ENCODE measurements at regions not wholly inside any gene's neighbourhood (a gene's known extent, or its start where the extent isn't known, plus 50 kb on each side); places are given as distances from the start of the nearest gene placed in this dataset.
A peak's percentile ranks its signal among the peaks of the same experiment; 100 is the strongest.

DNA sequence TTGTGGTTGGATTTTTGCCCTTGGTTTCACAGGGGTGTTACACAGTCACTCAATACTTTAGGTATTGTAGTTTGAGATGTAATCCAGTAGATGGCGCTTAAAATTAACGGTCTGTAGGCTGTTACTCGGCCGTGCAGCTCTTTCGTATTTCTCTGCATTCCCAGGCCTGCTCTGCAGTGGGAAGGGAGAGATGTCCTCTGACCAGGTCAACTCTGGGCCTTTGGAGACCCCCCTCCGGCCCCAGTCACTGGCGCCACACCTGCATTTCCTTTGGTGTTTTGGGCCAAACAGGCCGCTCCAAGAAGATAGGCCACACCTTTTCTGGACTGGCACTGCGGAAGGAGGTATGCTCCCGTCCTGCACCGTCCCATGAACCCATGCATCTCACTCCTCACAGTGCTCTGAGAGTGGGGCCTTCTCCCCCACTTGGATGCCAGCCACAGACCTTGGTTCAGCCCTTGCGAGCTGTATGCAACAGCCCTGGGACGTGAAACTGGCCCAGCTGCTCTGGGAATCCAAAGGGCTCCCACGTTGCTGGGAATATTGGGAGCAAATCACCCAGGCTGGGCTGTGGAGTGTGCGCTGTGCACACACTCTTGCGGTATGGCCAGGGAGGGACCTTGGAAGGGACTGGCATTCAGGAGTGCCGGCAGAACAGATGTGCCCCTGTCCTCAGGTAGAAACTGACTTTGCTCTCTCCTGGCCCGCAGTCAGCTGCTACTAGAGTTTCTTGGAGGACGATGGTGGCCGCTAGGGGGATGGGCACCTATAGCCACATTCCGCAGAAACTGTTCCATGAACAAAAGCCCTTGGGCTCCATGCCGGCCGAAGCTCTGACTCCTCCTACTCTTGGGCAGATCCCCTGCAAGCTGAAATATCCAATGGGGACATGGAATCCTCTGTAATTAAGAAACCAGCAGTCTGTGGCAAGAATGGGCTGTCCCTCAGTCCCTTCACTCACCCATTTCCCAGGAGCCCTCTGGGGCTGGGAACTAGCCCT is 410.5 kb upstream of the CADM2 start:
- H3K79me2 ChIP-seq (ENCODE audit: control insufficient read depth in 1 of 2, insufficient read depth in 2 of 2, low read length in 2 of 2): no peaks in the 10 kb centered on the region
- 62% methylated on average over 23 of the region's 23 CpGs; no CpG with 5 or more reads in 1 of the 2 experiments for WGBS, 2 experiments (ENCODE audit: extremely low coverage in 1 of 2, insufficient coverage in 1 of 2, insufficient read length in 1 of 2, insufficient replicate concordance in 2 of 2, low coverage in 1 of 2, low lambda C conversion rate in 2 of 2, missing lambda C conversion rate in 1 of 2)

More for the DNA sequence above, 410.5 kb upstream of the CADM2 start:
- no peak overlapping the region for H2BK15ac ChIP-seq (ENCODE audit: low read length)
- H3K9me3 ChIP-seq (ENCODE audit: insufficient read depth in 2 of 2, low read depth in 1 of 2, low read length in 1 of 2): no peaks in the 10 kb centered on the region
- H2AK5ac ChIP-seq (ENCODE audit: low read depth, low read length): no peak overlapping the region
- H3K23me2 ChIP-seq (ENCODE audit: low read depth, low read length): no peaks in the 10 kb centered on the region
- H4K91ac ChIP-seq (replicated peaks; ENCODE audit: insufficient read length, low read length): no peak overlapping the region
- H3K9ac ChIP-seq (replicated peaks in 1 of 4; ENCODE audit: extremely low read depth in 1 of 4, low read depth in 3 of 4, low read length in 3 of 4): no peak overlapping the region
- peak overlapping the region; percentile 89 for H2AFZ ChIP-seq (ENCODE audit: low read length)
- TF ChIP-seq RAD21 (IDR thresholded peaks at IDR 0.05 in 1 of 2, conservative IDR thresholded peaks at IDR 0.05 in 1 of 2; ENCODE audit: low read depth in 2 of 2, low read length in 2 of 2) (peak; percentile 81 to 84), POLR2A (IDR thresholded peaks at IDR 0.05; ENCODE audit: control extremely low read depth in 1 of 2, low read depth in 2 of 2, low read length in 2 of 2) (no peak), GABPA (IDR thresholded peaks at IDR 0.05; ENCODE audit: borderline replicate concordance, insufficient read depth, low read length) (no peak), RBBP5 (IDR thresholded peaks at IDR 0.05; ENCODE audit: borderline replicate concordance, low read depth, low read length) (peak; percentile 19; the same call in 1 of the 2 replicates), TEAD4 (IDR thresholded peaks at IDR 0.05; ENCODE audit: low read depth, low read length) (peak; percentile 68), ASH2L (IDR thresholded peaks at IDR 0.05; ENCODE audit: low read length) (peak; percentile 39), SUZ12 (IDR thresholded peaks at IDR 0.05; ENCODE audit: low read length) (no peak)
- TF ChIP-seq, protein P1, sequence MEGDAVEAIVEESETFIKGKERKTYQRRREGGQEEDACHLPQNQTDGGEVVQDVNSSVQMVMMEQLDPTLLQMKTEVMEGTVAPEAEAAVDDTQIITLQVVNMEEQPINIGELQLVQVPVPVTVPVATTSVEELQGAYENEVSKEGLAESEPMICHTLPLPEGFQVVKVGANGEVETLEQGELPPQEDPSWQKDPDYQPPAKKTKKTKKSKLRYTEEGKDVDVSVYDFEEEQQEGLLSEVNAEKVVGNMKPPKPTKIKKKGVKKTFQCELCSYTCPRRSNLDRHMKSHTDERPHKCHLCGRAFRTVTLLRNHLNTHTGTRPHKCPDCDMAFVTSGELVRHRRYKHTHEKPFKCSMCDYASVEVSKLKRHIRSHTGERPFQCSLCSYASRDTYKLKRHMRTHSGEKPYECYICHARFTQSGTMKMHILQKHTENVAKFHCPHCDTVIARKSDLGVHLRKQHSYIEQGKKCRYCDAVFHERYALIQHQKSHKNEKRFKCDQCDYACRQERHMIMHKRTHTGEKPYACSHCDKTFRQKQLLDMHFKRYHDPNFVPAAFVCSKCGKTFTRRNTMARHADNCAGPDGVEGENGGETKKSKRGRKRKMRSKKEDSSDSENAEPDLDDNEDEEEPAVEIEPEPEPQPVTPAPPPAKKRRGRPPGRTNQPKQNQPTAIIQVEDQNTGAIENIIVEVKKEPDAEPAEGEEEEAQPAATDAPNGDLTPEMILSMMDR (IDR thresholded peaks at IDR 0.05; ENCODE audit: control extremely low read depth in 1 of 3, insufficient read depth in 1 of 3, low read depth in 1 of 3, low read length in 3 of 3): peak in 2 of 3 experiments; percentile 56 to 65; a peak in 3 of 4 replicates
- no peak overlapping the region; a peak in 1 of 4 replicates for H3K4me2 ChIP-seq (ENCODE audit: insufficient read depth in 1 of 2, low read depth in 2 of 2, low read length in 2 of 2)
- peak; percentile 84 for FAIRE-seq
- H2BK20ac ChIP-seq (ENCODE audit: low read length): peak overlapping the region; percentile 61; the same call in 1 of the 2 replicates
- H2BK5ac ChIP-seq (ENCODE audit: low read depth, low read length): peak overlapping the region; percentile 81
- no peak overlapping the region for H3K4me3 ChIP-seq (ENCODE audit: extremely low read depth in 1 of 4, insufficient read depth in 2 of 4, low read depth in 3 of 4, low read length in 4 of 4)
- no peaks in the 10 kb centered on the region for H3K27me3 ChIP-seq (replicated peaks in 1 of 4; ENCODE audit: control insufficient read depth in 3 of 4, extremely low read depth in 1 of 4, insufficient read depth in 3 of 4, low read length in 3 of 4)
- H3K56ac ChIP-seq (replicated peaks; ENCODE audit: insufficient read length, low read depth, low read length): no peak overlapping the region
- peak overlapping the region; percentile 94 for H2BK12ac ChIP-seq (ENCODE audit: low read depth, low read length)
- H4K5ac ChIP-seq (ENCODE audit: insufficient read length, low read depth, low read length): no peak overlapping the region
- H3K14ac ChIP-seq (ENCODE audit: insufficient read length): no peak overlapping the region
- H4K20me1 ChIP-seq (replicated peaks in 1 of 2; ENCODE audit: control insufficient read depth in 1 of 2, insufficient read depth in 2 of 2, low read length in 2 of 2): no peaks in the 10 kb centered on the region
- H3K4me1 ChIP-seq (replicated peaks in 1 of 4; ENCODE audit: control insufficient read depth in 3 of 4, insufficient read depth in 4 of 4, low read length in 3 of 4): peaks cover 0 to 5% (median 0%) of the 10 kb centered on the region in 4 experiments; a peak in 3 of 7 replicates
- H3K36me3 ChIP-seq (ENCODE audit: control insufficient read depth in 2 of 4, insufficient read depth in 4 of 4, low read length in 3 of 4): no peaks in the 10 kb centered on the region
- DNase-seq (ENCODE audit: low read depth in 1 of 2, low spot score in 2 of 2): peak; percentile 34 to 63
- no peak overlapping the region for H3K23ac ChIP-seq (ENCODE audit: insufficient read length)
- no peak overlapping the region for H3K4ac ChIP-seq (replicated peaks; ENCODE audit: insufficient read length, low read depth, low read length)
- ChIA-PET CTCF (ENCODE audit: partially characterized antibody) (interaction anchor here (0.6 to 1.8 kb wide), 30 partner anchors 9 to 1597 kb away, joined by 3 to 10 read pairs (median 3); no protein-coding TSS in a partner anchor), POLR2A (ENCODE audit: partially characterized antibody) (interaction anchor here (0.6 kb wide), 2 partner anchors 15 to 20 kb away, joined by 3 read pairs; no protein-coding TSS in a partner anchor)
- H3K79me1 ChIP-seq (ENCODE audit: low read depth, low read length): no peaks in the 10 kb centered on the region
- H4K8ac ChIP-seq (ENCODE audit: extremely low read depth, insufficient read depth, low read length): peak overlapping the region; percentile 77
- H3K18ac ChIP-seq (ENCODE audit: extremely low read depth, low read length): peak overlapping the region; percentile 48
- H3K27ac ChIP-seq (ENCODE audit: low read depth, low read length): no peak overlapping the region
- H2BK120ac ChIP-seq (replicated peaks; ENCODE audit: low read depth, low read length): no peak overlapping the region
